ENCODE measurements at regions not wholly inside any gene's neighbourhood (a gene's known extent, or its start where the extent isn't known, plus 50 kb on each side); places are given as distances from the start of the nearest gene placed in this dataset.
A peak's percentile ranks its signal among the peaks of the same experiment; 100 is the strongest.

DNA sequence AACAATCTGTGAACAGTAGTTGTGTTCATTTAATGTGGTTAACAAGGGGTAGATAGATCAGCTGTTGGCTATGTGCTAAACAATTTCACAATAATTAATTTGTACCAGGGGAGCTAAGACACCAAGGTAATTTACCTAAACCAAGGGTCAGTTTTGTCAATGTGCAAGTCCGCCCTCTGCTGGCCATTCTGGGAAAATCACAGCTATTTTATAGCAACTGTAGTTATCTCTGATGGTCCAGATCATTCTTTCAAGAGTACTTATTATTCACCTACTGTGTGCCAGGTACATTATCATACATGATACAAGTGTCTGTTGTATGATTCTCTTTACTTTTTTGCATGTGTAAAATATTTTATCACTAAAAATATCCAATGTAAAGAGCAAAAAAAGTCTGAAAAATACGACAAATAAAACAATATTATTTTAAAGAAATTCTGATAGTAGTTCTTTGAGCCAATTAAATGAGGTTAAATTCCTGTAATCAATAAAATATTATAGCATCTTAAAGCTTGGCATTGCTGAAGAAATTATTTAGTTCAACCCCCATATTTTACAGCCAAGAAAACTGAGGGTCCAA, 312.3 kb upstream of the FAM78B start:
- DNase-seq (ENCODE audit: extremely low spot score): peak; percentile 41
- ChIA-PET CTCF (interaction anchor here (0.8 to 6.0 kb wide), 35 partner anchors 7 to 876 kb away, joined by 3 to 78 read pairs (median 4); partner anchors contain the start of genes ALDH9A1 and FAM78B), POLR2A (no interaction called here)
- TF ChIP-seq, protein P1, sequence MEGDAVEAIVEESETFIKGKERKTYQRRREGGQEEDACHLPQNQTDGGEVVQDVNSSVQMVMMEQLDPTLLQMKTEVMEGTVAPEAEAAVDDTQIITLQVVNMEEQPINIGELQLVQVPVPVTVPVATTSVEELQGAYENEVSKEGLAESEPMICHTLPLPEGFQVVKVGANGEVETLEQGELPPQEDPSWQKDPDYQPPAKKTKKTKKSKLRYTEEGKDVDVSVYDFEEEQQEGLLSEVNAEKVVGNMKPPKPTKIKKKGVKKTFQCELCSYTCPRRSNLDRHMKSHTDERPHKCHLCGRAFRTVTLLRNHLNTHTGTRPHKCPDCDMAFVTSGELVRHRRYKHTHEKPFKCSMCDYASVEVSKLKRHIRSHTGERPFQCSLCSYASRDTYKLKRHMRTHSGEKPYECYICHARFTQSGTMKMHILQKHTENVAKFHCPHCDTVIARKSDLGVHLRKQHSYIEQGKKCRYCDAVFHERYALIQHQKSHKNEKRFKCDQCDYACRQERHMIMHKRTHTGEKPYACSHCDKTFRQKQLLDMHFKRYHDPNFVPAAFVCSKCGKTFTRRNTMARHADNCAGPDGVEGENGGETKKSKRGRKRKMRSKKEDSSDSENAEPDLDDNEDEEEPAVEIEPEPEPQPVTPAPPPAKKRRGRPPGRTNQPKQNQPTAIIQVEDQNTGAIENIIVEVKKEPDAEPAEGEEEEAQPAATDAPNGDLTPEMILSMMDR (IDR thresholded peaks at IDR 0.05; ENCODE audit: control extremely low read depth, extremely low read depth, low read depth, missing control alignments): peak; percentile 78

DNA sequence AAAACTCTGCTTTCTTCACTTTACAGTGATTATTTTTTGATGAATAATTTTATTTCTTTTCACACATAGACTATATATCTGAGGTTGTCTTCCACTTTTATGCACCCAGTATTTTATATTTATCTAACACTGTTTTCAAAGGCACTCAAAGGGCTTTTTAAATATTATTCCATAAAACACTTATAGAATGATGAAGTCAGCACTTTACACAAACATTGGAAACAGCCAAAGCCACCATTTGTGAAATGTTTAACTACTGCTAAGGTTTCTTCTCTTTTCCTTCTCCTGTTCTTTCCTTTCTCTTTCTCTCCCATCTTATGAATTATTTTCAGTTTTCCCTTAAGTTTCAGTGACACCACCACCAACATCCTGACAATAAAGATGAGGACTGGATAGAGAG, 317.7 kb upstream of the FAM78B start:
- POLR2A ChIA-PET: no interaction called here
- no peak for DNase-seq (ENCODE audit: extremely low spot score)
- TF ChIP-seq, protein P1 (IDR thresholded peaks at IDR 0.05; ENCODE audit: control extremely low read depth, extremely low read depth, low read depth, missing control alignments): no peak
- CTCF ChIA-PET: interaction anchor here (1.3 kb wide), 1 partner anchor 10 kb away, joined by 4 read pairs; no protein-coding TSS in a partner anchor

DNA sequence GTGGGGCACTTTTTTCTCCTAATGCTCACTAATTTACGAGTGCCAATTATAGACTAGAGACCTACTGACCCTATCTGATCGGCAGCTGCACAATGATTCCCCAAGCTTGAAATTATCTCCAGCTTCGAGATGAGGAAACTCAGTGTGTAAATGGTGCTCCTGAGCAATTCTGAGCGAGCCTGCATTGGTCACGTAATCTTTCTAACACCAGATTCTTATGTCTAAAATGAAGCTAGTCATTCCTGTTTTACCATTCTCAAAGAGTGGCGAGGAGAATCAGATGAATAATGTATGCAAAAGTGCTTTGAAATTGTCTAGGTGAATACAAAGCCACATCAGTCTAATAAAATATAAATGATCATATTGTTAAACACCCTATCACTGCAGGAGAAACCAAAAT, 318.1 kb upstream of the FAM78B start:
- no peak for DNase-seq (ENCODE audit: extremely low spot score)
- ChIA-PET CTCF (interaction anchor here (1.1 to 1.3 kb wide), 2 partner anchors 10 to 556 kb away, joined by 3 to 4 read pairs; no protein-coding TSS in a partner anchor), POLR2A (no interaction called here)
- TF ChIP-seq, protein P1 (IDR thresholded peaks at IDR 0.05; ENCODE audit: control extremely low read depth, extremely low read depth, low read depth, missing control alignments): no peak

DNA sequence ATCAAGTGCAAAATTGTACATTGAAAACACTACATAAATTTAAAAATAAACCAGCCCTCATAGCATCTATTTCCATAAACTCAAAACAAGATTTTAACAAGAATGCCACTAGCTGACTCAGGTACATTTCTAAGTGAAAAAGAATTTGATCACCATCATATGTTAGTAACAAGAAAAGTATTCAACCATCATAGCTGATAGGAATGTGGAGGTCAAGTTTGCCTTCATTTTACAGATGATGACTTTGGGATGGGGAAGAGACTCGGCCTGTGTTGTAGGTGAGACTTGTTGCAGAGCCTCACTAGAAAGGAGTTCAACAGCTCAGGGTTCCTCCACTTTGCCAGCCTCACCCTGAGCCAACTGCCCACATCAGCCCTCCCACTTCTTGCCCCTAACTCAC, 318.8 kb upstream of the FAM78B start:
- CTCF ChIA-PET: interaction anchor here (1.1 to 1.3 kb wide), 2 partner anchors 11 to 557 kb away, joined by 3 to 4 read pairs; no protein-coding TSS in a partner anchor
- TF ChIP-seq, protein P1 (IDR thresholded peaks at IDR 0.05; ENCODE audit: control extremely low read depth, extremely low read depth, low read depth, missing control alignments): no peak
- no peak for DNase-seq (ENCODE audit: extremely low spot score)
- POLR2A ChIA-PET: no interaction called here

DNA sequence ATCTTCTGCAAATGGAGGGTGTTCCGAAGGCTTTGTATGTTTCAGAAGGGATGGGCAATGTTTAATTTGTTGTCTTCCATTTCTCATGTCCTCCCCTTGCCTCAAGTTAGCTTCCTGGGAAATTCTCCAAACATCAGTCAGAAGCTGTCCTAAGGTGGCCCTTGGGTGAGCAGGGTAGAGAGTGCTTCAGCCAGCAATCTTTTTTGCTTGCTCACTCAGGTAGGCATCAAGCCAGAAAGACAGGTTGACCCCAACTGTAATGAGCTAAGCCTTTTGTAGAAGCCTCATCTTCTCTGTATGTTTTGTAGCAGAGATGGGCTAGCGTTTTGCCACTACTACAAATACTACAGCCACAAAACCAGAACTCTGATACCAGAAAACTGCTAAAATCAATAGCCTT, 321.5 kb upstream of the FAM78B start:
- no peak for DNase-seq (ENCODE audit: extremely low spot score)
- ChIA-PET CTCF (interaction anchor here (0.9 to 6.4 kb wide), 3 partner anchors 9 to 564 kb away, joined by 3 to 77 read pairs (median 4); no protein-coding TSS in a partner anchor), POLR2A (no interaction called here)
- TF ChIP-seq, protein P1 (IDR thresholded peaks at IDR 0.05; ENCODE audit: control extremely low read depth, extremely low read depth, low read depth, missing control alignments): no peak

DNA sequence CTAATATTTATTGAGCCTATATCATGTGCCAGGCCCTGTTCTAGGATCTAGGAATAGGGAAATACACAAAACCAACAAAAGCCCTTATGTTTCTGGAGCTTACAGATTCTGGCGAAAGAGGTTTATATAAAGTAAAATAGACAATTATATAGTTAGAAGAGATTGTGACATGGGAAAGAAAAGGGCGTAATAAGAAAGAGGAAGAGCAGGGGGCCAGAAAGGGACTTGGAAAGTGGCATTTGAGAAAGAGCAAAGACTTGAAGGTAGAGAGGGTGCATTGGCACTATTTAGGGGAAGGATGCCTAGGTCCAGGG, 322.5 kb upstream of the FAM78B start:
- POLR2A ChIA-PET: interaction anchor here (1.0 kb wide), 1 partner anchor 15 kb away, joined by 3 read pairs; no protein-coding TSS in a partner anchor

More for the DNA sequence above, 322.5 kb upstream of the FAM78B start:
- CTCF ChIA-PET: interaction anchor here (1.2 to 6.4 kb wide), 4 partner anchors 10 to 731 kb away, joined by 3 to 77 read pairs (median 4); no protein-coding TSS in a partner anchor
- DNase-seq (ENCODE audit: extremely low spot score): peak; percentile 7
- TF ChIP-seq, protein P1 (IDR thresholded peaks at IDR 0.05; ENCODE audit: control extremely low read depth, extremely low read depth, low read depth, missing control alignments): no peak

All from GM10248 (cell line).